Panc1 (cell line): ENCODE measurements at regions not wholly inside any gene's neighbourhood (a gene's known extent, or its start where the extent isn't known, plus 50 kb on each side); places are given as distances from the start of the nearest gene placed in this dataset.

Experiments used
- ATAC-seq: fragments of 200-7000 bp; cut with Tn5 transposase; 2 replicates; pipeline ENCODE4 v1.9.1; 2020; ENCODE audit warnings: mild to moderate bottlenecking, moderate library complexity
- BruUV-seq: library from RNA; stranded (reverse); fragments of 400-500 nt; replicated peaks from 2 replicates; lab custom pipeline; 2021; lab: Mats Ljungman, UMichigan
- CTCF ChIA-PET: fragments of 300-600 bp; sonication (Branson Sonifier 250); formaldehyde crosslinking; loops from one replicate; lab custom pipeline; 2022; ENCODE audit warnings: antibody characterized with exemption; lab: Charles Lee
- POLR2A ChIA-PET: fragments of 300-600 bp; sonication (Branson Sonifier 250); formaldehyde crosslinking; loops from one replicate; lab custom pipeline; 2022; ENCODE audit warnings: antibody characterized with exemption; lab: Charles Lee
- DNase-seq: peaks from one replicate; pipeline ENCODE4 v3.0.0-alpha.2; 2010; ENCODE audit warnings: low read depth, low spot score
- H3K27ac ChIP-seq: 2 replicates; pipeline ENCODE4 v1.5.1; 2011; ENCODE audit warnings: mild to moderate bottlenecking, low read length, inconsistent platforms
- H3K27me3 ChIP-seq: fragments of 200-500 bp; sonication (Bioruptor generic); 2 replicates; pipeline ENCODE4 v1.6.0; 2014; ENCODE audit warnings: low read length, inconsistent platforms; ENCODE audit not compliant: control insufficient read depth, insufficient read depth
- H3K36me3 ChIP-seq: fragments of 200-500 bp; sonication (Bioruptor generic); 2 replicates; pipeline ENCODE4 v1.5.1; 2014; ENCODE audit warnings: inconsistent platforms, mild to moderate bottlenecking, low read length, moderate library complexity; ENCODE audit not compliant: control insufficient read depth, insufficient read depth
- H3K4me1 ChIP-seq: 2 replicates; pipeline ENCODE4 v1.5.1; 2011; ENCODE audit warnings: inconsistent platforms, mild to moderate bottlenecking, low read length, moderate library complexity; ENCODE audit not compliant: control insufficient read depth, insufficient read depth
- H3K4me3 ChIP-seq, 2 experiments: 2 replicates each; pipeline ENCODE4 v1.5.1; 2011 to 2012; ENCODE audit warnings: low read depth in 2 of 2, low read length in 2 of 2, mild to moderate bottlenecking in 2 of 2, inconsistent platforms in 1 of 2, moderate library complexity in 1 of 2
- H3K9me3 ChIP-seq: fragments of 200-500 bp; sonication (Bioruptor generic); 2 replicates; pipeline ENCODE4 v1.5.1; 2014; ENCODE audit warnings: low read depth, mild to moderate bottlenecking, inconsistent platforms, low read length, moderate library complexity; ENCODE audit not compliant: control insufficient read depth, insufficient read depth
- POLR2AphosphoS5 ChIP-seq: IDR thresholded peaks from 2 replicates; pipeline ENCODE4 v1.6.1; 2012; ENCODE audit warnings: mild to moderate bottlenecking, low read depth, low read length, moderate library complexity
- SIN3A ChIP-seq: IDR thresholded peaks from 2 replicates; pipeline ENCODE4 v1.6.1; 2012; ENCODE audit warnings: low read depth, mild to moderate bottlenecking, low read length, moderate library complexity, borderline replicate concordance; ENCODE audit not compliant: insufficient read depth
- TCF7L2 ChIP-seq: IDR thresholded peaks from 2 replicates; pipeline ENCODE4 v1.6.1; 2011; ENCODE audit warnings: mild to moderate bottlenecking, low read depth, low read length, inconsistent platforms
- in situ Hi-C: cut with HindIII; loops from 2 replicates; pipeline ENCODE4 v1.10.0; 2016; ENCODE audit warnings: low sequenced_read_pairs, low pct_unique_long_range_greater_than_20kb
- intact Hi-C: fragments of 100-400 bp; cut with micrococcal nuclease; formaldehyde crosslinking; loops from one replicate; pipeline ENCODE4 v1.10.0; 2022; ENCODE audit not compliant: unreplicated experiment
- TF ChIP-seq, protein P1 (sequence below): fragments of 450-650 bp; IDR thresholded peaks from 2 replicates; pipeline ENCODE4 v1.5.1; 2017; ENCODE audit warnings: mild to moderate bottlenecking
- TF ChIP-seq, protein P2 (sequence below), 2 experiments: IDR thresholded peaks; 2 replicates each; pipeline ENCODE4 v1.6.1; 2011 to 2012; ENCODE audit warnings: low read depth in 2 of 2, control low read depth in 1 of 2, low read length in 1 of 2, mild to moderate bottlenecking in 1 of 2, moderate library complexity in 1 of 2; ENCODE audit not compliant: insufficient read depth in 1 of 2

DNA sequence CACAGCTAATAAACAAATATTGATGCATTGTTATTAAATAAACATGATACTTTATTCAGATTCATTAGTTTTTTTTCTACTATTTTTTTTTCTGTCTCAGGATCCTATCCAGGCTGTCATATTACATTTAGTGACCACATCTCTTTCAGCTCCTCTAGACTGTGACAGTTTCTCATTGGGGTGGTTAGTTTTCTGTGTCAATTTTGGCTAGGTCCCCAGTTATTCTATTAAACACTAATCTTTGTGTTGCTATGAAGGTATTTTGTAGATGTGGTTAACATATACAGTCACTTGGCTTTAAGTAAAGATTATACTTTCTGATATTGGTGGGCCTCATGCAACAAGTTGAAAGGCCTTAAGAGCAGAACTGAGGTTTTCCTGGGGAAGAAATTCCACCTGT lies 563.0 kb downstream of the LRRC70 start:
- in situ Hi-C loops (no loop called here), intact Hi-C loops (no loop called here)
- no peak for ATAC-seq
- CTCF ChIA-PET, result no interaction called here
- Histone ChIP-seq H3K27me3 (no peaks in the 10 kb centered on the region), H3K4me3 (no peak overlapping the region), H3K9me3 (0 out of 2 replicates have a peak, but pooled peaks cover 3% of the 10 kb centered on the region), H3K27ac (no peak overlapping the region), H3K4me1 (no peaks in the 10 kb centered on the region), H3K36me3 (no peaks in the 10 kb centered on the region)
- POLR2A ChIA-PET, result no interaction called here
- no TSS peak for BruUV-seq
- no peak for TF ChIP-seq SIN3A
- TF ChIP-seq POLR2AphosphoS5, result no peak
- no peak for TF ChIP-seq TCF7L2
- TF ChIP-seq, protein P1, sequence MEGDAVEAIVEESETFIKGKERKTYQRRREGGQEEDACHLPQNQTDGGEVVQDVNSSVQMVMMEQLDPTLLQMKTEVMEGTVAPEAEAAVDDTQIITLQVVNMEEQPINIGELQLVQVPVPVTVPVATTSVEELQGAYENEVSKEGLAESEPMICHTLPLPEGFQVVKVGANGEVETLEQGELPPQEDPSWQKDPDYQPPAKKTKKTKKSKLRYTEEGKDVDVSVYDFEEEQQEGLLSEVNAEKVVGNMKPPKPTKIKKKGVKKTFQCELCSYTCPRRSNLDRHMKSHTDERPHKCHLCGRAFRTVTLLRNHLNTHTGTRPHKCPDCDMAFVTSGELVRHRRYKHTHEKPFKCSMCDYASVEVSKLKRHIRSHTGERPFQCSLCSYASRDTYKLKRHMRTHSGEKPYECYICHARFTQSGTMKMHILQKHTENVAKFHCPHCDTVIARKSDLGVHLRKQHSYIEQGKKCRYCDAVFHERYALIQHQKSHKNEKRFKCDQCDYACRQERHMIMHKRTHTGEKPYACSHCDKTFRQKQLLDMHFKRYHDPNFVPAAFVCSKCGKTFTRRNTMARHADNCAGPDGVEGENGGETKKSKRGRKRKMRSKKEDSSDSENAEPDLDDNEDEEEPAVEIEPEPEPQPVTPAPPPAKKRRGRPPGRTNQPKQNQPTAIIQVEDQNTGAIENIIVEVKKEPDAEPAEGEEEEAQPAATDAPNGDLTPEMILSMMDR, result no peak
- TF ChIP-seq, protein P2, sequence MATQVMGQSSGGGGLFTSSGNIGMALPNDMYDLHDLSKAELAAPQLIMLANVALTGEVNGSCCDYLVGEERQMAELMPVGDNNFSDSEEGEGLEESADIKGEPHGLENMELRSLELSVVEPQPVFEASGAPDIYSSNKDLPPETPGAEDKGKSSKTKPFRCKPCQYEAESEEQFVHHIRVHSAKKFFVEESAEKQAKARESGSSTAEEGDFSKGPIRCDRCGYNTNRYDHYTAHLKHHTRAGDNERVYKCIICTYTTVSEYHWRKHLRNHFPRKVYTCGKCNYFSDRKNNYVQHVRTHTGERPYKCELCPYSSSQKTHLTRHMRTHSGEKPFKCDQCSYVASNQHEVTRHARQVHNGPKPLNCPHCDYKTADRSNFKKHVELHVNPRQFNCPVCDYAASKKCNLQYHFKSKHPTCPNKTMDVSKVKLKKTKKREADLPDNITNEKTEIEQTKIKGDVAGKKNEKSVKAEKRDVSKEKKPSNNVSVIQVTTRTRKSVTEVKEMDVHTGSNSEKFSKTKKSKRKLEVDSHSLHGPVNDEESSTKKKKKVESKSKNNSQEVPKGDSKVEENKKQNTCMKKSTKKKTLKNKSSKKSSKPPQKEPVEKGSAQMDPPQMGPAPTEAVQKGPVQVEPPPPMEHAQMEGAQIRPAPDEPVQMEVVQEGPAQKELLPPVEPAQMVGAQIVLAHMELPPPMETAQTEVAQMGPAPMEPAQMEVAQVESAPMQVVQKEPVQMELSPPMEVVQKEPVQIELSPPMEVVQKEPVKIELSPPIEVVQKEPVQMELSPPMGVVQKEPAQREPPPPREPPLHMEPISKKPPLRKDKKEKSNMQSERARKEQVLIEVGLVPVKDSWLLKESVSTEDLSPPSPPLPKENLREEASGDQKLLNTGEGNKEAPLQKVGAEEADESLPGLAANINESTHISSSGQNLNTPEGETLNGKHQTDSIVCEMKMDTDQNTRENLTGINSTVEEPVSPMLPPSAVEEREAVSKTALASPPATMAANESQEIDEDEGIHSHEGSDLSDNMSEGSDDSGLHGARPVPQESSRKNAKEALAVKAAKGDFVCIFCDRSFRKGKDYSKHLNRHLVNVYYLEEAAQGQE (IDR thresholded peaks at IDR 0.05; ENCODE audit: insufficient read depth in 1 of 2, low read depth in 2 of 2, low read length in 1 of 2), result no peak
- no peak for DNase-seq

DNA sequence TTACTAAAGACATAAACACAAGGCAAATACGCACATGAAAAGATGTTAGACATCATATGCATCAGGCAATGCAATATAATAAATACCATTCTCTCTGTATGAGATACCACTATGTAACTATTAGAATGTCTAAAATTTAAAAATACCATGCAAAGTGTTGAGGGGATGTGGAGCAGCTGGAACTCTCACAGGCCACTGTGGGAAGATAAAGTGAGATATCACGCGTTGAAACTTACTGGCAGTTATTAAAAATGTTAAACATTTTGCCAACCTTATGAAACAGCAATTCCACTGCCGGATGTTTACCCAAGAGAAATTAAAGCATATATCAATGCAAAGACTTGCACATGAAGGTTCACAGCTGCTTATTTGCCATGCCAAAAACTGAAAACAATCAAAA lies 556.7 kb downstream of the LRRC70 start:
- BruUV-seq, result no TSS peak
- CTCF ChIA-PET, result no interaction called here
- ATAC-seq (no peak), DNase-seq (no peak)
- H3K9me3 ChIP-seq, result 0 out of 2 replicates have a peak, but pooled peaks cover 3% of the 10 kb centered on the region
- no peak overlapping the region for H3K4me3 ChIP-seq
- no peaks in the 10 kb centered on the region for H3K27me3 ChIP-seq
- no peaks in the 10 kb centered on the region for H3K36me3 ChIP-seq
- TF ChIP-seq, protein P1, result no peak
- TF ChIP-seq POLR2AphosphoS5 (no peak), SIN3A (no peak), TCF7L2 (no peak)
- TF ChIP-seq, protein P2 (IDR thresholded peaks at IDR 0.05; ENCODE audit: insufficient read depth in 1 of 2, low read depth in 2 of 2, low read length in 1 of 2), result no peak
- no peaks in the 10 kb centered on the region for H3K4me1 ChIP-seq
- no peak overlapping the region for H3K27ac ChIP-seq
- POLR2A ChIA-PET, result no interaction called here
- intact Hi-C loops (no loop called here), in situ Hi-C loops (no loop called here)
